Esophagus squamous epithelium (tissue), 4 donors: ENCODE measurements at regions not wholly inside any gene's neighbourhood (a gene's known extent, or its start where the extent isn't known, plus 50 kb on each side); places are given as distances from the start of the nearest gene placed in this dataset.

ENCODE experiments used
- POLR2A ChIP-seq, 4 donors: fragments of 450-650 bp; IDR thresholded peaks; one replicate each; pipeline ENCODE4 v1.6.1; 2017; ENCODE audit warnings: antibody characterized with exemption in 4 of 4, mild to moderate bottlenecking in 4 of 4, moderate library complexity in 3 of 4
- TF ChIP-seq, protein P1 (sequence below), 6 experiments: fragments of 450-650 bp in 4 of 6; fragments of 200-600 bp in 2 of 6; sonication (generic) in 2 of 6; IDR thresholded peaks; one replicate each; pipeline ENCODE4 v1.5.1; 2016 to 2019; ENCODE audit warnings: antibody characterized with exemption in 6 of 6, mild to moderate bottlenecking in 4 of 6, moderate library complexity in 4 of 6

DNA sequence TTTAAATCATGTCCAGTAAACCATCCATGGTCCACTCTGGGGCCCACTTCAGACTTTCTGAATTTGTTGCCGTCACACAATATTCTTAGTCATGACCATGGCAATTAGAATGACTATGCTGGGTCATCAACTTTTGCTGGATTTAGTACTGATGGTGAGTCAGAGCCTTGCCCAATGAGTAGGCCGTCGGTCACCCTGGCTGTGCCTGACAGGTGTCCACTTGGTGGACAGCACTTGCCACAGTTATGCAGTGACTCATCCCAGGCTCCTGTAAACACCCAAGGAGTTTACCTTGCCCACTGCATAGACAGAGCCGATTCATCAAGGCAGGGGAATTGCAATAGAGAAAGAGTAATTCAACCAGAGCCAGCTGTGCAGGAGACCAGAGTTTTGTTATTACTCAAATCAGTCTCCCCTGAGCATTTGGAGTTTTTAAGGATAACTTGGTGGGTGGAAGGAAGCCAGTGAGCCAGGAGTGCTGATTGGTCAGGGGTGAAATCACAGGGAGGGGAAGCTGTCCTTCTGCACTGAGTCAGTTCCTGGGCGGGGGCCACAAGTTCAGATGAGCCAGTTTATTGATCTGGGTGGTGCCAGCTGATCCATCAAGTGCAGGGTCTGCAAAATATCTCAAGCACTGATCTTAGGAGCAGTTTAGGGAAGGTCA is 333.8 kb downstream of the PTPRU start:
- TF ChIP-seq POLR2A (IDR thresholded peaks at IDR 0.05), result no peak
- TF ChIP-seq, protein P1, sequence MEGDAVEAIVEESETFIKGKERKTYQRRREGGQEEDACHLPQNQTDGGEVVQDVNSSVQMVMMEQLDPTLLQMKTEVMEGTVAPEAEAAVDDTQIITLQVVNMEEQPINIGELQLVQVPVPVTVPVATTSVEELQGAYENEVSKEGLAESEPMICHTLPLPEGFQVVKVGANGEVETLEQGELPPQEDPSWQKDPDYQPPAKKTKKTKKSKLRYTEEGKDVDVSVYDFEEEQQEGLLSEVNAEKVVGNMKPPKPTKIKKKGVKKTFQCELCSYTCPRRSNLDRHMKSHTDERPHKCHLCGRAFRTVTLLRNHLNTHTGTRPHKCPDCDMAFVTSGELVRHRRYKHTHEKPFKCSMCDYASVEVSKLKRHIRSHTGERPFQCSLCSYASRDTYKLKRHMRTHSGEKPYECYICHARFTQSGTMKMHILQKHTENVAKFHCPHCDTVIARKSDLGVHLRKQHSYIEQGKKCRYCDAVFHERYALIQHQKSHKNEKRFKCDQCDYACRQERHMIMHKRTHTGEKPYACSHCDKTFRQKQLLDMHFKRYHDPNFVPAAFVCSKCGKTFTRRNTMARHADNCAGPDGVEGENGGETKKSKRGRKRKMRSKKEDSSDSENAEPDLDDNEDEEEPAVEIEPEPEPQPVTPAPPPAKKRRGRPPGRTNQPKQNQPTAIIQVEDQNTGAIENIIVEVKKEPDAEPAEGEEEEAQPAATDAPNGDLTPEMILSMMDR (IDR thresholded peaks at IDR 0.05), result no peak
